ENCODE measurements at regions not wholly inside any gene's neighbourhood (a gene's known extent, or its start where the extent isn't known, plus 50 kb on each side); places are given as distances from the start of the nearest gene placed in this dataset.

DNA sequence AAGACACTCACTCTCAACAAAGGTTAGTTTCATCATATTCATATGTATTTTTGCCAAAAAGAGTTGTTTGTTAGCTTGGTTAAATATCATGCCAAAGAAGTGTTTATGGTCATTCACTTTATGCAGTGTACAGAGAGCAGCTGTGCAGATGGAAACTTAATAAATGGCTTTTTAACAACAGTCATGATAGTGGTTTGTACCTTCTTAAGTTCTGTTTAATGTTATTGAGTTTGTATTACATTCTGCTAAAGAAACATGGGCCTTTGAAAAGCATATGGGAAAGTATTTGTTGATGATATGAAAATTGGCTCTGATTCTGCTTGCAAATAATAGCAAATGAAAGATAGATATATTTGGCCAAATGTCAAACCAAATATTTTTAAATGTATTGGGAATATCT is 607.3 kb downstream of the NCAM2 start:
- DNase-seq (no peak), ATAC-seq (no peak)
- H3K27me3 ChIP-seq = peaks cover 0 to 3% (median 0%) of the 10 kb centered on the region in 9 donors
- intact Hi-C loops (cut with DNase I) = no loop called here
- no peaks in the 10 kb centered on the region for H3K4me1 ChIP-seq
- H3K4me3 ChIP-seq = no peak overlapping the region
- H3K9me3 ChIP-seq = peaks cover 0 to 9% (median 0%) of the 10 kb centered on the region in 12 donors
- no peaks in the 10 kb centered on the region for H3K36me3 ChIP-seq
- TF ChIP-seq, protein P1, sequence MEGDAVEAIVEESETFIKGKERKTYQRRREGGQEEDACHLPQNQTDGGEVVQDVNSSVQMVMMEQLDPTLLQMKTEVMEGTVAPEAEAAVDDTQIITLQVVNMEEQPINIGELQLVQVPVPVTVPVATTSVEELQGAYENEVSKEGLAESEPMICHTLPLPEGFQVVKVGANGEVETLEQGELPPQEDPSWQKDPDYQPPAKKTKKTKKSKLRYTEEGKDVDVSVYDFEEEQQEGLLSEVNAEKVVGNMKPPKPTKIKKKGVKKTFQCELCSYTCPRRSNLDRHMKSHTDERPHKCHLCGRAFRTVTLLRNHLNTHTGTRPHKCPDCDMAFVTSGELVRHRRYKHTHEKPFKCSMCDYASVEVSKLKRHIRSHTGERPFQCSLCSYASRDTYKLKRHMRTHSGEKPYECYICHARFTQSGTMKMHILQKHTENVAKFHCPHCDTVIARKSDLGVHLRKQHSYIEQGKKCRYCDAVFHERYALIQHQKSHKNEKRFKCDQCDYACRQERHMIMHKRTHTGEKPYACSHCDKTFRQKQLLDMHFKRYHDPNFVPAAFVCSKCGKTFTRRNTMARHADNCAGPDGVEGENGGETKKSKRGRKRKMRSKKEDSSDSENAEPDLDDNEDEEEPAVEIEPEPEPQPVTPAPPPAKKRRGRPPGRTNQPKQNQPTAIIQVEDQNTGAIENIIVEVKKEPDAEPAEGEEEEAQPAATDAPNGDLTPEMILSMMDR (IDR thresholded peaks at IDR 0.05) = no peak
- TF ChIP-seq POLR2A (IDR thresholded peaks at IDR 0.05) = no peak
- no peak overlapping the region for H3K27ac ChIP-seq

DNA sequence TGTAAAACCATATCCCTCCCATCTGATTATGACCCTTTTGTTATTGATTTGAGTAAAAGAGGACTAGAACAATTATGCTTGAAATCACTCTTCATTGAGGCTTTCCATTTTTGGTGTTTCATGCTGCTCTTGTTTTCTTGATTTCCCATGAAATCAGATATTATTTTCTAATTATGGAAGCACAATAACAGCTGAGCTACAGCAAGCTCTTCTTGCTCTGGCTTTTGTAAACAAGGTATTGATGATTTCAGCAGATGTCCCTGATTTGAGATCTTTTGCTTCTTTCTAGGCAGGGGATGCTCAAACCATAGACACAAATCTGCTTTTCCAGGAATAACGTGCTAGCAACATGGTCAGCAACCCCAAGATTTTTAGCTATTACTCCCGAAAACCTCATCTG is 607.8 kb downstream of the NCAM2 start:
- TF ChIP-seq, protein P1 (IDR thresholded peaks at IDR 0.05) = no peak
- no peak for TF ChIP-seq POLR2A (IDR thresholded peaks at IDR 0.05)
- Histone ChIP-seq H3K4me1 (no peaks in the 10 kb centered on the region), H3K27ac (no peak overlapping the region), H3K9me3 (peaks cover 0 to 7% (median 0%) of the 10 kb centered on the region in 12 donors), H3K4me3 (no peak overlapping the region), H3K36me3 (no peaks in the 10 kb centered on the region), H3K27me3 (peaks cover 0 to 3% (median 0%) of the 10 kb centered on the region in 9 donors)
- ATAC-seq = no peak
- 58 to 70% (median 65%) methylated on average over 2 of the region's 2 CpGs for WGBS, 4 donors
- intact Hi-C loops (cut with DNase I) = no loop called here
- no peak for DNase-seq

DNA sequence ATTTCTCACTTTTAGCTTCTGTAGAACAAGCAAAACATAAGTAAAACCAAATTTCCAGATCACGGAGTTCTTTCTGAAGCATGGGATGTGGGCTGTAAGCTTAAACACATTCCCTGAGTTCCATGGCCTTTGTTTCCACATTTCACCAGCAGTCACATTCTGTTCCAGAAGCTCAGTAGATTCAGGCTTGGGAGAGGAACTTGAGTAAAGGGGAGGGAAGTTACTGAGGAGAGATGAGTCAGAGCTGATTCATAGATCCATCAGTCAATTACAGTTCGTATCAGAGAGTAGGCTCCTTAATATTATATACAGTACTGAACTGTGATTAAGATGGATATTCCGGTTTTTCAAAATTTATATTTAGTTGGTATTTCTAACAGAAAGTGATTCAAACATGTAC is 614.3 kb downstream of the NCAM2 start:
- Histone ChIP-seq H3K9me3 (peaks cover 0 to 5% (median 0%) of the 10 kb centered on the region in 12 donors), H3K27me3 (peaks cover 0 to 3% (median 0%) of the 10 kb centered on the region in 9 donors), H3K27ac (peak overlapping the region in 1 of 12 donors; percentile 18), H3K4me3 (no peak overlapping the region), H3K4me1 (no peaks in the 10 kb centered on the region), H3K36me3 (no peaks in the 10 kb centered on the region)
- 62 to 71% (median 63%) methylated on average over 3 of the region's 3 CpGs for WGBS, 4 donors
- peak in 3 of 4 donors; percentile 61 to 86 (median 68) for ATAC-seq
- no peak for DNase-seq
- intact Hi-C loops (cut with DNase I) = no loop called here
- no peak for TF ChIP-seq POLR2A (IDR thresholded peaks at IDR 0.05)
- TF ChIP-seq, protein P1 (IDR thresholded peaks at IDR 0.05) = no peak

DNA sequence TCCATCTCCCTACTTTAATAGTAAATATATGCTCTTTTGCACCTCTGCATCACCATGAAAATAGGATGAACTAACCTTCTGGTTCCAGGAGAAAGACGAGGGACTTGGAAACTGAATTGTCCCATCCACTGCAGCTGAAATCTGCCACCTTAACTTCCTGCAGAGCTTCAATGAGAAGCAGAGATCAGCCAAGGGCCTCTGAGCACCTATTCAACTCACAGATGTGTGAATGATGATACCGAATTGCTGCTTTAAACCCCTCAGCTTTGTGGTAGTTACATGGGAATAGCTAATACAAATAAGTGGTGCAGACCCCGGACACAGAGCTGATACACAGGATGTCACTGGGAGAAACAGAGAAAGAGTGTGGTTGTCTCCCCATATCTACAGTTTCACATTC is 616.8 kb downstream of the NCAM2 start:
- H3K9me3 ChIP-seq = peaks cover 0 to 5% (median 0%) of the 10 kb centered on the region in 12 donors
- intact Hi-C loops (cut with DNase I) = no loop called here
- no peaks in the 10 kb centered on the region for H3K4me1 ChIP-seq
- TF ChIP-seq POLR2A (IDR thresholded peaks at IDR 0.05) = no peak
- TF ChIP-seq, protein P1 (IDR thresholded peaks at IDR 0.05) = no peak
- H3K27ac ChIP-seq = no peak overlapping the region
- ATAC-seq (no peak), DNase-seq (no peak)
- H3K27me3 ChIP-seq = peaks cover 0 to 3% (median 0%) of the 10 kb centered on the region in 9 donors
- H3K4me3 ChIP-seq = no peak overlapping the region
- 62 to 75% (median 65%) methylated on average over 3 of the region's 3 CpGs for WGBS, 4 donors
- no peaks in the 10 kb centered on the region for H3K36me3 ChIP-seq
